HCT116 (cell line): ENCODE measurements at regions not wholly inside any gene's neighbourhood (a gene's known extent, or its start where the extent isn't known, plus 50 kb on each side); places are given as distances from the start of the nearest gene placed in this dataset.

Source experiments
- ATAC-seq: fragments of 200-7000 bp; cut with Tn5 transposase; 2 replicates; pipeline ENCODE4 v1.9.1; 2020; ENCODE audit warnings: mild to moderate bottlenecking, moderate library complexity
- BruUV-seq: library from RNA; stranded (reverse); fragments of 400-500 nt; replicated peaks from 2 replicates; lab custom pipeline; 2021; lab: Mats Ljungman, UMichigan
- CTCF ChIA-PET: fragments of 300-600 bp; sonication (Branson Sonifier 250); formaldehyde crosslinking; loops from one replicate; lab custom pipeline; 2021; ENCODE audit warnings: antibody characterized with exemption; lab: Charles Lee
- POLR2A ChIA-PET: fragments of 300-600, 350-600 bp; sonication (Branson Sonifier 250); formaldehyde crosslinking; loops from one replicate; lab custom pipeline; 2021; ENCODE audit warnings: antibody characterized with exemption; lab: Charles Lee
- RAD21 ChIA-PET, 2 experiments: fragments of 300-600 bp; sonication (Branson Sonifier 250); formaldehyde crosslinking; loops; one replicate each; lab custom pipeline; 2023; ENCODE audit warnings: low total read pairs in 2 of 2; ENCODE audit not compliant: uncharacterized antibody in 2 of 2, unreplicated experiment in 2 of 2, low non-redundant PET in 1 of 2; lab: Charles Lee
- DNase-seq: peaks from one replicate; pipeline ENCODE4 v3.0.0-alpha.2; 2010; ENCODE audit warnings: low read depth, low spot score
- H2AFZ ChIP-seq: fragments of 200-600 bp; shearing (Covaris generic), sonication (generic); 2 replicates; pipeline ENCODE4 v1.6.1; 2017; ENCODE audit warnings: low read depth, mixed run types, mixed read lengths, antibody characterized with exemption, low read length; ENCODE audit not compliant: poor library complexity, severe bottlenecking
- H3K27ac ChIP-seq: 2 replicates; pipeline ENCODE4 v1.5.1; 2012; ENCODE audit warnings: low read depth, low read length
- H3K27me3 ChIP-seq: fragments of 200-600 bp; sonication (generic); 2 replicates; pipeline ENCODE4 v1.6.1; 2016; ENCODE audit warnings: mixed run types, low read length, mixed read lengths; ENCODE audit not compliant: insufficient read depth
- H3K36me3 ChIP-seq, 2 experiments: fragments of 200-500 bp in 1 of 2; fragments of 200-600 bp in 1 of 2; sonication (Bioruptor generic) in 1 of 2; sonication (generic) in 1 of 2; 2 replicates each; pipeline versions ENCODE4 v1.5.1 to v1.6.1; 2014 to 2016; ENCODE audit warnings: low read length in 2 of 2, inconsistent platforms in 1 of 2, mixed read lengths in 1 of 2, mixed run types in 1 of 2; ENCODE audit not compliant: insufficient read depth in 2 of 2, control insufficient read depth in 1 of 2
- H3K4me1 ChIP-seq, 2 experiments: fragments of 200-600 bp in 1 of 2; sonication (generic) in 1 of 2; 2 replicates each; pipeline versions ENCODE4 v1.5.1 to v1.6.1; 2012 to 2017; ENCODE audit warnings: low read length in 2 of 2, inconsistent platforms in 1 of 2, mild to moderate bottlenecking in 1 of 2, mixed read lengths in 1 of 2, mixed run types in 1 of 2, moderate library complexity in 1 of 2; ENCODE audit not compliant: insufficient read depth in 2 of 2, control insufficient read depth in 1 of 2
- H3K4me2 ChIP-seq: fragments of 200-600 bp; sonication (generic); 2 replicates; pipeline ENCODE4 v1.6.1; 2017; ENCODE audit warnings: mixed run types, low read length, mixed read lengths
- H3K4me3 ChIP-seq, 2 experiments: fragments of 200-600 bp in 1 of 2; sonication (generic) in 1 of 2; replicated peaks in 1 of 2; 2 replicates each; pipeline ENCODE4 v1.5.1; 2011 to 2016; ENCODE audit warnings: low read length in 2 of 2, control low read depth in 1 of 2, low read depth in 1 of 2, mild to moderate bottlenecking in 1 of 2, mixed read lengths in 1 of 2, mixed run types in 1 of 2
- H3K79me2 ChIP-seq: fragments of 200-600 bp; sonication (generic); 2 replicates; pipeline ENCODE4 v1.6.1; 2017; ENCODE audit warnings: mild to moderate bottlenecking, mixed run types, low read length, moderate library complexity, mixed read lengths; ENCODE audit not compliant: insufficient read depth
- H3K9ac ChIP-seq: fragments of 200-600 bp; sonication (generic); 2 replicates; pipeline ENCODE4 v1.6.1; 2016; ENCODE audit warnings: low read length, mixed read lengths
- H3K9me2 ChIP-seq: fragments of 200-600 bp; sonication (generic), shearing (Covaris generic); 2 replicates; pipeline ENCODE4 v1.6.1; 2017; ENCODE audit warnings: mixed run types, mild to moderate bottlenecking, moderate library complexity; ENCODE audit not compliant: insufficient read depth
- H3K9me3 ChIP-seq, 2 experiments: fragments of 200-500 bp in 1 of 2; fragments of 200-600 bp in 1 of 2; sonication (Bioruptor generic) in 1 of 2; sonication (generic) in 1 of 2; 2 replicates each; pipeline ENCODE4 v1.6.1; 2014 to 2017; ENCODE audit warnings: low read length in 2 of 2, mixed read lengths in 2 of 2, inconsistent platforms in 1 of 2, low read depth in 1 of 2, mild to moderate bottlenecking in 1 of 2, mixed run types in 1 of 2, moderate library complexity in 1 of 2; ENCODE audit not compliant: control insufficient read depth in 1 of 2, insufficient read depth in 1 of 2
- H4K20me1 ChIP-seq: fragments of 200-600 bp; sonication (generic), shearing (Covaris generic); 2 replicates; pipeline ENCODE4 v1.6.1; 2017; ENCODE audit warnings: mixed run types, mild to moderate bottlenecking, moderate library complexity; ENCODE audit not compliant: insufficient read depth
- FOSL1 ChIP-seq: IDR thresholded peaks from 2 replicates; pipeline ENCODE4 v1.6.1; 2012; ENCODE audit warnings: low read depth
- SP1 ChIP-seq: IDR thresholded peaks from 2 replicates; pipeline ENCODE4 v1.6.1; 2012; ENCODE audit warnings: low read depth
- TCF7L2 ChIP-seq: IDR thresholded peaks from 2 replicates; pipeline ENCODE4 v1.7.0; 2011; ENCODE audit warnings: borderline replicate concordance, inconsistent platforms; ENCODE audit not compliant: insufficient read depth, insufficient read length; ENCODE audit errors: extremely low read depth
- ZFX ChIP-seq: fragments of 450-650 bp; IDR thresholded peaks from 2 replicates; pipeline ENCODE4 v1.6.1; 2017
- intact Hi-C: fragments of 100-400 bp; cut with micrococcal nuclease; formaldehyde crosslinking; loops from 2 replicates; pipeline ENCODE4 v1.10.0; 2022
- TF ChIP-seq, protein P1 (sequence below): IDR thresholded peaks from 2 replicates; pipeline ENCODE4 v1.6.1; 2012

- ChIA-PET POLR2A (interaction anchor here (1.1 kb wide), 1 partner anchor 281 kb away, joined by 3 read pairs; the partner anchor contains the start of gene EFNB1), RAD21 (no interaction called here), CTCF (interaction anchor here (1.2 kb wide), 1 partner anchor 16 kb away, joined by 3 read pairs; no protein-coding TSS in a partner anchor)
- Histone ChIP-seq H3K4me1 (peaks cover 11% of the 10 kb centered on the region in 2 experiments), H3K27me3 (no peaks in the 10 kb centered on the region), H3K9ac (no peak overlapping the region), H3K36me3 (no peaks in the 10 kb centered on the region), H3K9me2 (no peaks in the 10 kb centered on the region), H3K9me3 (no peaks in the 10 kb centered on the region), H3K27ac (no peak overlapping the region), H2AFZ (no peak overlapping the region), H4K20me1 (no peaks in the 10 kb centered on the region), H3K4me2 (peak overlapping the region; percentile 49), H3K4me3 (no peak overlapping the region), H3K79me2 (no peaks in the 10 kb centered on the region)
- intact Hi-C loops, result no loop called here
- TF ChIP-seq ZFX (no peak), SP1 (no peak)
- no TSS peak for BruUV-seq
- no peak for DNase-seq
- ATAC-seq, result no peak
These were observed 55.1 kb downstream of the PJA1 start for GRCh38 chrX:69110116-69110530.

DNA sequence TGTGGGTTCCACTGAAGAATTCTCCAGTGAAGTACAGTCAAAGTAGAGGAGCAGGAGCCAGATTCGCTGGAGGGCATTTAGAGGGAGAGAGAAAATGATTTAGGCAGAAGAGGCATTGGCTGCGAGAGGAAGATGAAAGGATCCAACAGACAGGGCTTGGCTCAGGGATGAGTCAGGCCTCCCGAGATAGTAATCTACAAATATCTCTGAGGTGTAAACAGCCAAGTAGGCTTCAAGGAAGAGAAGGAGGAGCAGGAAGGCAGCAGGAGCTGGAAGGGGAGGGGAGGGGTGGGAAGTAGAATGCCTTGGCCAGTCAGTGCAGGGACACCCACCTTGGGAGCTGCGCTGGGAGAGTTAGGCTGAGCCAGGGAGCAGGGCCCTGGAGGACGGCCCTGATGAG lies 55.5 kb downstream of the PJA1 start:
- Histone ChIP-seq H3K9ac (no peak overlapping the region), H3K27ac (no peak overlapping the region), H3K4me1 (peaks cover 11% of the 10 kb centered on the region in 2 experiments), H2AFZ (no peak overlapping the region), H3K4me2 (peak overlapping the region; percentile 49), H4K20me1 (no peaks in the 10 kb centered on the region)
- DNase-seq, result peak; percentile 28
- peak; percentile 89 for ATAC-seq
- intact Hi-C loops, result no loop called here
- TF ChIP-seq, protein P1, sequence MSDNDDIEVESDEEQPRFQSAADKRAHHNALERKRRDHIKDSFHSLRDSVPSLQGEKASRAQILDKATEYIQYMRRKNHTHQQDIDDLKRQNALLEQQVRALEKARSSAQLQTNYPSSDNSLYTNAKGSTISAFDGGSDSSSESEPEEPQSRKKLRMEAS, result no peak
- peak; percentile 36; the same call in 1 of the 2 replicates for TF ChIP-seq FOSL1
- peak; percentile 33 for TF ChIP-seq TCF7L2
- TF ChIP-seq, all 23 proteins: peak for 2
- H3K4me3 ChIP-seq, result no peak overlapping the region
- BruUV-seq, result no TSS peak
- no peaks in the 10 kb centered on the region for H3K79me2 ChIP-seq
- H3K36me3 ChIP-seq, result no peaks in the 10 kb centered on the region
- CTCF ChIA-PET, result interaction anchor here (1.2 kb wide), 1 partner anchor 16 kb away, joined by 3 read pairs; no protein-coding TSS in a partner anchor
- POLR2A ChIA-PET, result interaction anchor here (1.1 kb wide), 1 partner anchor 281 kb away, joined by 3 read pairs; the partner anchor contains the start of gene EFNB1
- H3K27me3 ChIP-seq, result no peaks in the 10 kb centered on the region
- H3K9me3 ChIP-seq, result no peaks in the 10 kb centered on the region
- RAD21 ChIA-PET, result no interaction called here
- H3K9me2 ChIP-seq, result no peaks in the 10 kb centered on the region
